ENCODE measurements at regions not wholly inside any gene's neighbourhood (a gene's known extent, or its start where the extent isn't known, plus 50 kb on each side); places are given as distances from the start of the nearest gene placed in this dataset.

DNA sequence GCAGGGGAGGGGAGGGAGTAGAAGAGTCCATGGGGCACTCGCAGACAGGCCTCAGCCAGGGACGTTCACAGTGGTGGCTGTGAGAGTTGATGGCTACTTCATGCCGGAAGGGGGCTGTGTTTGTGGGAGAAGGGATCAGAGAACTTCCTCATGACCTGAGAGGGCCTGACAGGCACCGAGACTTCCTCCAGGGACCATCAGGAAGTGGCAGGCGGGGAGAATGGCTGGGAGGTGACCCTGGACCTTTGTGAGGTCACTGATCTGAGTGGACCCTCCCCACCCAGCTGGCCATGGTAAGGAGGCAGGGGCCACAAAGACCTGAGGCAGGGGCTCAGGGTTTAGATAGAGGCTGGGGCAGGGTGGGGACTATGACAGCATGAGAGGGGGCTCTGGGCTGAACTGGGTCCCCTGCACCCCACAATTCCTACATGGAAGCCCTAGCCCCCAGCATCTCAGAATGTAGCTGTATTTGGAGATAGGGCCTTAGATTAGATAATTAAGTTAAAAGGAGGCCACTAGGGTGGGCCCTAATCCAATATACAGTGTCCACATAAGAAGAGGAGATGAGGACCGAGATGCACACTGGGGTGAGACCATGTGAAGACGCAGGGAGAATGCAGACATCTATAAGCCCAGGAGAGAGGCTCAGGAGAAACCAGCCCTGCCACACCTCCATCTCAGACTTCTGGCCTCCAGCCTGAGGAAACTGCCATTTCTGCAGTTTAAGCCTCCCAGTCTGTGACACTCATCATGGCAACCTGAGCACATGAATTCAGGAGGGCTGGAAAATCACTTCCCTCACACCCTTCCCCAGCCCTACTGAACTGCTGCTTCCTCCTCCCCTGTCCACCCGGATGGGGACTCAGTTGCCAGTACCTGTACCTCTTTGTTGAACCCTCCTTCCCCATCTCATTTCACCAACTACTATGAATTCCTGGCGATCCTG, 273.9 kb upstream of the ZNF32 start:
- DNase-seq: no peak

DNA sequence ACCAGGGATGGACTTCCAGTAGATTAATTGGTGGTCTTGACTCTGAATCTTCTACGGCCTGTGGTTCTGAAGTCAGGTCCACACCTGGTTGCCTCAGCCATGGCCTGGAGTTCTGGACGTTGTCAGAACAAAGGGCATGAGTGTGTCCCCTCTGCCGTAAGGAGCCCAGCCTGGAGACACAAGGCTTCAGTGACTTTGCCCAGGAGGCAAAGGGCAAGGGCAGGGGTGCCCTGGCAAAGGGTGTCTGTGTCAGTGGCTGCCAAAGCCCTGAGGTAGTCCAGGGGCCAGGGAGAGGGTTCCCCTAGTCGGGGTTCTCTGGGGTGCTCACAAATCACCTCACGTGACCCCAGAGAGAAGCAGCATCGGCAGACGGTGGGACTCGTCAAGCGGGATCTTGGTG, 273.2 kb upstream of the ZNF32 start:
- DNase-seq: peak; percentile 12

DNA sequence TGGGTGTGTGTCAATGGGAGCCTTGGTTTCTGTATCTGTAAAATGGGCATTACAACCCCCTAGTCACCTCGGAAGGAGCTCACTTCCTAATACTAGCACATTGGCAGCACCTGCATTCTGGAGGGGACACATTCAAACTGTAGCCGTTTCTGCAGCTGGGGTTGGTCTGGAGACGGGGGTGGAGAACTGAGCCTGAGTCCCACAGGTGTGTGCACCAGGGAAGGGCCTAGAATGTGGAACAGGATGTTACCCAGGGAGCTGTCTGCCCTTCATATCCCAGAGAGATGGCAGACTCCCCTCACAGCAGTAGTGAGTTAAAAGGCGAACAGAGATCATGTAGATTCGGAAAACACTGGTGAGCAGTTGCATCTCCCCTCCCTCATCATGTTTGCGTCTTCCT, 272.8 kb upstream of the ZNF32 start:
- no peak for DNase-seq

- DNase-seq: peak; percentile 8
Measured at GRCh38 chr10:43920236-43920758, 271.6 kb upstream of the ZNF32 start.

- no peak for DNase-seq
Measured at GRCh38 chr10:43913676-43914235, 265.1 kb upstream of the ZNF32 start.

GRCh38 chr10:43912469-43912868, 263.8 kb upstream of the ZNF32 start:
- DNase-seq: no peak

DNA sequence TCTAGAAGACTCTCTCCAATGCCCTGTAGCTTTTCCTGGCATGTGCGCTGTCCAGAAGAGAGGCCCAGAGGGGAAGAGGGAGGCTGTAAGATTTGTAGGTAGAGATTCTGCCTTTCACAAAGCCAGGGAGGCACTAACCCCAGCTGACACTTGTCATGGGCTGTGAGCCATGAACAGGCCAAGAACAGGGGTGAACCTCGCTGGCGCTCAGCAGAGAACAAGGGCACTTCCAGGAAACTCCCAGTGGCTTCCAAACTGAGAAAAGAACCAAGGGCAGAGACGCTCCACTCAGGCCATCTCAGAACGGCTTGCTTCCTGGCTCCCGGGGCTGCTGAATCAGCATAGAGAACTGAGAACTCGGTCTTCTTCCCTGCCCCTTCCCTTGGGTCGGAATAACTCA, 257.8 kb upstream of the ZNF32 start:
- no peak for DNase-seq

- DNase-seq: peak; percentile 80
Measured at GRCh38 chr10:43905512-43906236, 257.0 kb upstream of the ZNF32 start.

DNA sequence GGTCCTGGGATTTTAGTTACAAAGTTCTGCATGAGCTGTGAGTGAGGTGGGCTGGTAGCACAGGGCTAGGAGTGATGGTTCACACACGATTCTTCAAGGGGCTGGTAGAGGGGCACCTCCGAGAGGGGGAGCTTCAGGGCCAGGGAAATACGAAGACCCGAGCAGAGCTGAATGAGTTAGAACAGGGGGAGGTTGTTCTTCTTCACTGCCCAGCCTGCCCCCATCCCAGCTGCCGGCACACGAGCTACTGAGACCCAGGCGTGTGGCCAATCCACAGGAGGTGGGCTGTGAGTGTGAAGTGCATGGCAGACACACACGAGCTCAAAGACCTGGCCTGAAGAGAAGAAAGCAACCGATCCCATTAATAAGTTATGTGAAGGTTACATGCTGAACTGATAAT, 256.2 kb upstream of the ZNF32 start:
- peak; percentile 57 for DNase-seq

DNA sequence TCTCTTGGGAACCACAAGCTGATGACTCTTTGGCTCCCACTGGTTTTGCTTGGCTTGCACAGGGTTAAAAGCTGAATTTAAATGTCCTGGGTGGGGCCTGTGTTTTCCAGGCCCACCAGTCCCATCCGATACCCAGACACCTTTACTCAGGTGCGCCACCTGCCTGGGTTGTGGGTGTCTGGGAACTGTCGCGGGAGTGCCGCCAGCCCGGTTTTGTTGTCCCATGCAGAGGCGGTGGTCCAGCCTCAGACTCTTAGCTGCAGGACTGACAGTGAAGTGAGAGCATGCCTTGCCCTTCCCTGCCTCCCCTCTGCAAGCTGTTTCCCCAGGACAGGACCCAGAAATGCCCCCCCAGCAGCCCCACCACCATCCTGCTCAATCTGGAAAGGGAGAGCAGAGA, 255.6 kb upstream of the ZNF32 start:
- no peak for DNase-seq

- DNase-seq: no peak
Measured at GRCh38 chr10:43903451-43903850, 254.8 kb upstream of the ZNF32 start.

- no peak for DNase-seq
Measured at GRCh38 chr10:43902842-43903241, 254.2 kb upstream of the ZNF32 start.

DNA sequence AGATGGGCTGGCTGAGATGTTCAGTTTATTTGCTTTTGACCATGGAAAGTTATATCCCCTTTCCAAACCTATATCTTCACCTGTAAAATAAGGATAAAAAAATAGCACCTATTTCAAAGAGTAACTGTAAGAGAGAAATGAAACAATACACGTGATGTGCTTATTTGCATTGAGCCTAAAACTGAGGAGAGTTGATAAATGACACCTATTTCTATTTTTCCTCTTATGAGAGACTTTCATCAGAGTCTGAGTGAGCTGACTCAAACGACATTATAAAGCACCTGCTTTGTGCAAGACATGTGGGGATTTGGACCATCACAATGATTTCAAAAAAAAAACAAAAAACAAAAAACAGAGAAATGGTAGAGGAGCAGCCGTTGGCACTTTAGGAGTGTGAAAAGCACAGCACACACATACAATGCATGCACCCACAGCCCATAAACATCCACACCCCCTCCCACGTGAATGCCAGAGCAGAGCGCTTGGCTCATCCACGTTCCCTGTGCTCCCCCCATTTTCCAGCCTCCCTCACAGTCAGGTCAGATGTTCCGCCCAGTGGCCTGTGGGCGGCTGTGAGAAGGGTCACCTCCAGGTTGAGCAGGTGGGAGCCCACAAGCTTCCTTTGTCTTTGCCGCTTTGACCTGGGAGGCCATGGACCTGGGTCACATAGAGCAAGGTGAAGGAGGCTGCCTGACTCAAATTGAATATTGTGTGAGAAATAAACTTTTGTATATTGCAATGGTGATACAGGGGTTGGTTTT, 253.2 kb upstream of the ZNF32 start:
- DNase-seq: no peak

DNA sequence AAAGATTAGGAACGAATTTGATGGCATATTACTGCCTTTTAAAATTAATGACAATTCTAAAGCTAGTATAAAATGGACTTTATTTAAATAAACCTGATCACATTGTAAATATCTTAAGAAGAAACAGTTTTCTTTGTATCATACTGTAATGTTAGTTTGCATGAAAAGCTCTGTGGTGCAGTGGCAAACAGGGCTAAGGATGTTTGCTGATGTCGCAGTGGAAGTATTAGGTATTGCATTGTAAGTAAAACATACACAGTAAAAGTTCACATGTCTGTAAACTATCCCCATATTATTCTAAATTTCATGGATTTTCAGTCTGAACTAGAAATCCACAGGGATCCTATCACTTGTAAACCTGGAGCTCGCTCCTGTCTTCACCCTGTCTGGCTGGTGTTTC, 252.6 kb upstream of the ZNF32 start:
- DNase-seq: no peak

DNA sequence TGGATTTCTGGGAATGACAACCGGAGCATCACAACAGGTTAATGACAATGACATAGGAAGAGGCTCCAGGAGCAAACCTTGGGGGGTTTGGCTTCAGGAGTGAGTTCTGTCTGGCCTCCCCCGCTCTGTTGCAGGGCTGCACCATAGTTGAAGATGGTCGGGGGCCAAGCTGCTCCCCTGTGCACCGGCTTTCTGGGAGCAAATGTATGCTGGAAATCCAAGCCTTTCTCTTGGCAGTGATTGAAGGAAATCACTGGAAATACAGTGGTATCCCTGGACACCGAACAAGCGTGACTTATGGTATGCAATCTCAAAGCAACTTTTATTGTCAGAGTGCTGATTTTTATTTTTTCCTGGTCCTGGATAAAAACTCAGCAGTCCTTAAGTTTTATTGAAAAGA, 251.9 kb upstream of the ZNF32 start:
- DNase-seq: peak; percentile 64

- DNase-seq: no peak
Measured at GRCh38 chr10:43899224-43899959, 250.7 kb upstream of the ZNF32 start.

DNA sequence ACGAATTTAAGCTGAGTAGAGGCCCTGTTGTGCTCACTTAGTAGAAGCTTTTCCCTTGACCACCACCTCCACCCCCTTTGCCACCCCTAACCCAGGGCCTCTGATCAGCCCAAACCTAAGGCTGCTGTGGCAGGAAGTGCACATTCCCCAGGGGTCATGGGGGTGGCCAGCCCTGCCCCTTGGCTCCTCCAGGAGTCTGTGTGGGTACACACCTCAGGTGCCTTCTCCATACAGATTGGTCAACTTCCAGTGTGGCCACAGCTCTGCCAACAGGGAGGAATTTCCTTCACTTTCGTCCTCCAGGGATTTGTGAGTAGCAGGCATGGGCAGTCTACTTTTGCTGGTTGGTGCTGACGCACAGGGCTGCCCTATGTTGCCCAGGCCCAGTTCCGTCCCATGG, 249.9 kb upstream of the ZNF32 start:
- no peak for DNase-seq

DNA sequence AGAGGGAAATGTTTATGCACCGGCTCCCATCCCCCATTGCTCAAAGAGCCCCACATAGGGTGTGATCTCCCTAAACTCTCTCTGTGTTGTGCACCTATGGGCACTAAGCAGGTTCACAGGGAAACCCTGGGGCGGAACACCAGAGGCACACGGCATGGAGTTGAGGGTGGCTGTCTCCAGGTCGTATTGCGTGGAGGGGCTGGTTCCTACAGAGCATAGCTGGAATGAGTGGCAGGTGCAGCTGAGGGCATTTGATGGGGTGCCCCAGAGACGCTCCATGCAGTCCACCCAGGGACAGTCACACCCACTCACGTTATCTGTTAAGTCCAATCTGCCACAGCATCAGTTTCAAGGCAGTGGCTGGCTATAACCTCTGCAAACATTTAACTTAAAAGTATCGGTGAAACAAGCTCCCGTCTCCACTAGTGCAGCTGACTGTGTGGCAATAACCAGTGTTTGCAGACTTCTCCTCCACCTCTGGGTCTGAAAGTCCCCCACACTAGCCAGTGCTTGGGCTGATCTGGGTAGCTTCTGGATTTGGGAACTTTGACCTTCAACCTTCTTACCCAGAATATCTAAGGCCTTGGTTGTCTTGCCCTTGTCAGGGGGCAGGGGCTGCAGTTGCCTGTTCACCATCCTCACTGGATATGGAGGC, 249.2 kb upstream of the ZNF32 start:
- no peak for DNase-seq

DNA sequence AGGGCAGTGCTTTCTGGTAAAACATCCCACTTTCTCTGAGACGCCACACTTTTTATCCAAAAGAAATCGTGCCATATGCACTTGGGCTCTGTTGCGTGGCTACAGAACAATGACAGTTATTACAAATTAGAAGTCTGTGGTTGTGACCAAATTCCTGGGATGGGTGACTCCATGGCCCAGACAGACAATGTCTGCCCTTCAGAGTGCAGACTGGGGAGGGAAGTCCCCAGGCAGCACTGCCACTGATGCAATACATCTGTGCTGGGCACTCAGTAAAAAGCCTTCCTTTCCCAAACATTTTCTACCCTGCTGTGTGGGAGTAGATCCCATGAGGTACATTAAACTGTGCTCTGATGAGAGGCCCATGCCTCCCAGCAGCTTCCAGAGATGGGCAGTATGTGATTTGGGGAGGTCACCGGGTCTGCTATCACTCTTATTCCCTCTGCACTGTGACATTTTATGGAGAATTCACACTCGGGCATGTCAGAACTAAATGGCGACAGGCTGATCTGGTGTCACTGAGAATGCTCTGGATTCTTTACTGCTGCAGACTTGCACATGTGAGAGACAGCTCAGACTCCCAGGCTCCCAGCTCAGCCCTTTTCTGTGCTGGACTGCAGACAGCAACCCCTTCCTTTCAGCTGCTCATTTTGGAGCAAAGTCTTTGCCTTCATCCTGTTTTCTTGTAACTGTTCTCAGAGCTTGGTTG, 243.5 kb upstream of the ZNF32 start:
- DNase-seq: no peak

- no peak for DNase-seq
Measured at GRCh38 chr10:43891241-43891640, 242.6 kb upstream of the ZNF32 start.

DNA sequence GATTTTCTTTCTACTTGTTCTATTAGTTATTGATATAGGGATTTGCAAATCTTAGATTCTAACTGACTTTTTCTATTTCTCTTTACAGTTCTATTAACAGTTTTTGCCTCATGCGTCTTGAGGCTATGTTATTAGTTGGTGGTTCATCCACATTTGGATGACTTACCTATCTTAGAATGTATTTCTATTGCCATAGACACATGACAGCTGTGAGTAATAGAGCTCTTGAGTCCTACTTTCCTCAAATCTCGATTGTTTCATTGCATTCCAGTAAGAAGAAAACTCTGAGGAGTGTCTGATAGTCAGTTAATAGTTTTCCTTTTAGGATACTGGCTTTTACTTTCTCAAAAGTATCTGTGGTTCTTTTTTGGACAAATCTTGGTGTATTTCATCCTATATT, 241.4 kb upstream of the ZNF32 start:
- DNase-seq: no peak

Measured in right hindlimb (tissue), 1 donor.